ENCODE measurements at regions not wholly inside any gene's neighbourhood (a gene's known extent, or its start where the extent isn't known, plus 50 kb on each side); places are given as distances from the start of the nearest gene placed in this dataset.

DNA sequence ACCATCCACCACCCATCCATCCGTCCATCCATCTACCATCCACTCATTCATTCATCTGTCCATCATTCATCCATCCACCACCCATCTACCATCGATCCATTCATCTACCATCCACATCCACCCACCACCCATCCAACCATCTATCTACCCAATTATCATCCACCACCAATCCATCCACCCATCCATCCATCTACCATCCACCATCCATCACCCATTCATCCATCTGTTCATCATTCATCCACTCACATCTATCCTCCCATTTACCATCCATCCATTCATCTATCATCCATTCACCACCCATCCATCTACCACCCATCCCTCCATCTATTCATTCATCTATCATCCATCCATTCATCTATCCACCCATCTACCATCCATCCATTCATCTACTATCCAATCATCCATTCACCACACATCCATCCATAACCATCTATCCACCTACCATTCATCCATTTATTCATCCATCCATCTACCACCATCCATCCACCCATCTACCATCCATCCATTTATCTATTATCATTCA, 188.8 kb downstream of the JCAD start:
- Histone ChIP-seq H3K9me2 (ENCODE audit: insufficient read depth) (no peaks in the 10 kb centered on the region), H3K79me2 (ENCODE audit: insufficient read depth) (no peaks in the 10 kb centered on the region), H3K4me2 (ENCODE audit: unreplicated experiment) (no peak overlapping the region), H3K4me3 (no peak overlapping the region), H2AFZ (no peak overlapping the region), H4K20me1 (ENCODE audit: insufficient read depth) (no peaks in the 10 kb centered on the region), H3K9ac (no peak overlapping the region), H3K27ac (no peak overlapping the region), H3K9me3 (ENCODE audit: low read depth) (no peaks in the 10 kb centered on the region), H3K4me1 (ENCODE audit: insufficient read depth) (no peaks in the 10 kb centered on the region), H3K36me3 (ENCODE audit: low read depth) (no peaks in the 10 kb centered on the region), H3F3A (ENCODE audit: insufficient read depth) (no peaks in the 10 kb centered on the region), H3K27me3 (replicated peaks; ENCODE audit: insufficient read depth) (peaks cover 62% of the 10 kb centered on the region)
- WGBS, 2 experiments (ENCODE audit: low coverage in 1 of 2, low lambda C conversion rate in 2 of 2, missing lambda C conversion rate in 2 of 2): 63 to 70% methylated on average over 2 of the region's 2 CpGs
- no peak for TF ChIP-seq EZH2 (IDR thresholded peaks at IDR 0.05; ENCODE audit: insufficient read depth, poor library complexity, severe bottlenecking)
- no peak for DNase-seq
- in situ Hi-C loops (cut with MboI): no loop called here

DNA sequence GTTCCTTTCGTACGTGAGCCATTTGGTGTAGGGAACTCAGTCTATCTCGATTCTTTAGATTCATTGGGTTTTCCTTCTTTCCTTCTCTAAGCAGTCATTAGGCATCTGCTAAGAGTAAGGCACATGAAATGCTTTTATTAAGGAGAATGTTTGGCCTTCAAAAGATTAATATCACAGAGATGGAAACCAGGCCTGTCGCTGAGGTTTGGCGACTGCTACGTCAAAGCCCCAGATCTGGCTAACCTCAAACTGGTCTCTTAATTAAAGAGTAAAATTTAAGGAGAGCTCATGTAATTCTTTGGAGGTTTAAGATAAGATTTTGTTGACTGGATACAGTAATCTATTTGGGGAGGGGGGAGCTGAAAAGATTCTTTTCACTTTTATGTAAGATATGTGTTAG, 189.8 kb downstream of the JCAD start:
- no peaks in the 10 kb centered on the region for H3K4me1 ChIP-seq (ENCODE audit: insufficient read depth)
- H3K9me3 ChIP-seq (ENCODE audit: low read depth): no peaks in the 10 kb centered on the region
- 74 to 77% methylated on average over 6 of the region's 6 CpGs for WGBS, 2 experiments (ENCODE audit: low coverage in 1 of 2, low lambda C conversion rate in 2 of 2, missing lambda C conversion rate in 2 of 2)
- H3K27ac ChIP-seq: no peak overlapping the region
- no peaks in the 10 kb centered on the region for H3K79me2 ChIP-seq (ENCODE audit: insufficient read depth)
- H4K20me1 ChIP-seq (ENCODE audit: insufficient read depth): no peaks in the 10 kb centered on the region
- in situ Hi-C loops (cut with MboI): no loop called here
- H3K9me2 ChIP-seq (ENCODE audit: insufficient read depth): no peaks in the 10 kb centered on the region
- DNase-seq: no peak
- no peaks in the 10 kb centered on the region for H3F3A ChIP-seq (ENCODE audit: insufficient read depth)
- H2AFZ ChIP-seq: no peak overlapping the region
- H3K9ac ChIP-seq: no peak overlapping the region
- H3K27me3 ChIP-seq (replicated peaks; ENCODE audit: insufficient read depth): peaks cover 58% of the 10 kb centered on the region
- no peak overlapping the region for H3K4me2 ChIP-seq (ENCODE audit: unreplicated experiment)
- H3K4me3 ChIP-seq: no peak overlapping the region
- TF ChIP-seq EZH2phosphoT487 (IDR thresholded peaks at IDR 0.05; ENCODE audit: insufficient read depth, low read depth): no peak
- TF ChIP-seq EZH2 (IDR thresholded peaks at IDR 0.05; ENCODE audit: insufficient read depth, poor library complexity, severe bottlenecking): no peak
- no peaks in the 10 kb centered on the region for H3K36me3 ChIP-seq (ENCODE audit: low read depth)

DNA sequence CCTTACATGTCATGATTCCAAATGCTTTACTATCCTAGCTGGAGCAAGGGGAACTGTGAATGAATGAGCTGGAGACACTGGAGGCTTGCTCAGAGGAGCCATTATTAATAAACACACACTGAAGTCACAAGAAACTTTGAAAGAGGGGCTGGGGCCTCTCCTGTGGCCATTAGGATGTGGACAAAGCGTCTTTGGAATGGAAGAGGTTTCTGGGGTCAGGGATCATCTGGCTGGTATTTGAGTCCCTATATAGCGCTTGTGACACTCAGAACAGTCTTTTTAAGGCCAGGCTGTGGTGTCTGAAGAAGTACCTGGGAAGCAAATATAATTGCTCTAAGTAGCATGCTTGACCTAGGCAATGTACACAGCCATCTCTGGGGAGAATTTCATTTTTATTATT, 193.0 kb downstream of the JCAD start:
- H3K36me3 ChIP-seq (ENCODE audit: low read depth): no peaks in the 10 kb centered on the region
- H3K27me3 ChIP-seq (replicated peaks; ENCODE audit: insufficient read depth): peaks cover 36% of the 10 kb centered on the region
- peaks cover 18% of the 10 kb centered on the region for H3K4me1 ChIP-seq (ENCODE audit: insufficient read depth)
- 93 to 95% methylated on average over 2 of the region's 2 CpGs for WGBS, 2 experiments (ENCODE audit: low coverage in 1 of 2, low lambda C conversion rate in 2 of 2, missing lambda C conversion rate in 2 of 2)
- no peak overlapping the region for H3K4me3 ChIP-seq
- H4K20me1 ChIP-seq (ENCODE audit: insufficient read depth): no peaks in the 10 kb centered on the region
- DNase-seq: no peak
- in situ Hi-C loops (cut with MboI): no loop called here
- no peak overlapping the region for H3K27ac ChIP-seq
- no peaks in the 10 kb centered on the region for H3K9me3 ChIP-seq (ENCODE audit: low read depth)
- no peak overlapping the region for H3K4me2 ChIP-seq (ENCODE audit: unreplicated experiment)
- TF ChIP-seq EZH2phosphoT487 (IDR thresholded peaks at IDR 0.05; ENCODE audit: insufficient read depth, low read depth): no peak
- no peak for TF ChIP-seq EZH2 (IDR thresholded peaks at IDR 0.05; ENCODE audit: insufficient read depth, poor library complexity, severe bottlenecking)
- H2AFZ ChIP-seq: no peak overlapping the region
- peaks cover 19% of the 10 kb centered on the region; the same call in 1 of the 2 replicates for H3F3A ChIP-seq (ENCODE audit: insufficient read depth)
- H3K9me2 ChIP-seq (ENCODE audit: insufficient read depth): no peaks in the 10 kb centered on the region
- H3K79me2 ChIP-seq (ENCODE audit: insufficient read depth): no peaks in the 10 kb centered on the region
- no peak overlapping the region for H3K9ac ChIP-seq

DNA sequence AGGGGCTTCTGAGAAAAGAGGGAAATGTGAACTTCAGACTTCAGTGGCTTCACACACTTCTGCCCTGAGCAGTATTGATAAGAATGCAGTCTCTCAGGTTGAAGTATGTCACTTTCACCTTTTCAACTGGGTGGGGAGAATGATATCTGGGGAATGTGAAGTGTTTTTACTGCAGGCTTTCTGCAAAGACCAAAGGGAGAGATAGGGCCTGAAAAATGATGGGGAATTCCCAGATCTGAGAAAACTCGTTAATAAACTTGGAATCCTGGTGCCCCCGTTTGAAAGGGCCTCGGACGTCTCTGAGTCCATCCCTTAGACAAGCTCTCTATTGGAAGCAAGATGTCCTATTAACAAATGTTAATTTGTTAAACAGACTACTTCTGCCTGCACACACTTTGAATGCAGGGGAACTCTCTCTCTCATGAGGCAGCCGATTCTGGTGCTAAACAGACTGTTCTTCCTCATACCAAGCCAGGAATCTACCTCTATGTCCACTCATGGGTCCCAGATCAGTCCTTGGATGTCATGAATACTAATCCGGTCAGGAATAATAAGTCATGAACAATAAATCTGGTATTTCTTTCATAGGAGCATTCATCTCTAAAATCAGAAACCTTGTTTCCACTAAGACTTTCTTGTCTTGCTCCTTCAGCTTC, 193.6 kb downstream of the JCAD start:
- 74 to 81% methylated on average over 6 of the region's 6 CpGs for WGBS, 2 experiments (ENCODE audit: low coverage in 1 of 2, low lambda C conversion rate in 2 of 2, missing lambda C conversion rate in 2 of 2)
- no peaks in the 10 kb centered on the region for H3K9me2 ChIP-seq (ENCODE audit: insufficient read depth)
- no peak overlapping the region for H3K27ac ChIP-seq
- no peak overlapping the region for H2AFZ ChIP-seq
- in situ Hi-C loops (cut with MboI): no loop called here
- no peak for TF ChIP-seq EZH2 (IDR thresholded peaks at IDR 0.05; ENCODE audit: insufficient read depth, poor library complexity, severe bottlenecking)
- no peak for TF ChIP-seq EZH2phosphoT487 (IDR thresholded peaks at IDR 0.05; ENCODE audit: insufficient read depth, low read depth)
- H3K36me3 ChIP-seq (ENCODE audit: low read depth): no peaks in the 10 kb centered on the region
- H3K27me3 ChIP-seq (replicated peaks; ENCODE audit: insufficient read depth): peaks cover 36% of the 10 kb centered on the region
- no peaks in the 10 kb centered on the region for H3K79me2 ChIP-seq (ENCODE audit: insufficient read depth)
- no peak overlapping the region for H3K9ac ChIP-seq
- H3K4me2 ChIP-seq (ENCODE audit: unreplicated experiment): no peak overlapping the region
- DNase-seq: no peak
- H4K20me1 ChIP-seq (ENCODE audit: insufficient read depth): no peaks in the 10 kb centered on the region
- peaks cover 19% of the 10 kb centered on the region; the same call in 1 of the 2 replicates for H3F3A ChIP-seq (ENCODE audit: insufficient read depth)
- H3K9me3 ChIP-seq (ENCODE audit: low read depth): no peaks in the 10 kb centered on the region
- peaks cover 19% of the 10 kb centered on the region for H3K4me1 ChIP-seq (ENCODE audit: insufficient read depth)
- no peak overlapping the region for H3K4me3 ChIP-seq

All from GM23248 (cell line).